ENCODE measurements at regions not wholly inside any gene's neighbourhood (a gene's known extent, or its start where the extent isn't known, plus 50 kb on each side); places are given as distances from the start of the nearest gene placed in this dataset.

- TF ChIP-seq, protein P1, sequence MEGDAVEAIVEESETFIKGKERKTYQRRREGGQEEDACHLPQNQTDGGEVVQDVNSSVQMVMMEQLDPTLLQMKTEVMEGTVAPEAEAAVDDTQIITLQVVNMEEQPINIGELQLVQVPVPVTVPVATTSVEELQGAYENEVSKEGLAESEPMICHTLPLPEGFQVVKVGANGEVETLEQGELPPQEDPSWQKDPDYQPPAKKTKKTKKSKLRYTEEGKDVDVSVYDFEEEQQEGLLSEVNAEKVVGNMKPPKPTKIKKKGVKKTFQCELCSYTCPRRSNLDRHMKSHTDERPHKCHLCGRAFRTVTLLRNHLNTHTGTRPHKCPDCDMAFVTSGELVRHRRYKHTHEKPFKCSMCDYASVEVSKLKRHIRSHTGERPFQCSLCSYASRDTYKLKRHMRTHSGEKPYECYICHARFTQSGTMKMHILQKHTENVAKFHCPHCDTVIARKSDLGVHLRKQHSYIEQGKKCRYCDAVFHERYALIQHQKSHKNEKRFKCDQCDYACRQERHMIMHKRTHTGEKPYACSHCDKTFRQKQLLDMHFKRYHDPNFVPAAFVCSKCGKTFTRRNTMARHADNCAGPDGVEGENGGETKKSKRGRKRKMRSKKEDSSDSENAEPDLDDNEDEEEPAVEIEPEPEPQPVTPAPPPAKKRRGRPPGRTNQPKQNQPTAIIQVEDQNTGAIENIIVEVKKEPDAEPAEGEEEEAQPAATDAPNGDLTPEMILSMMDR (conservative IDR thresholded peaks at IDR 0.05; ENCODE audit: low read depth, low read length), result no peak
- DNase-seq (ENCODE audit: low read depth), result no peak
- H3K4me3 ChIP-seq (ENCODE audit: low read length), result no peak overlapping the region
Observed at GRCh38 chr21:29477347-29477746, 178.6 kb downstream of the BACH1 start.

- TF ChIP-seq, protein P1 (conservative IDR thresholded peaks at IDR 0.05; ENCODE audit: low read depth, low read length), result no peak
- DNase-seq (ENCODE audit: low read depth), result no peak
Observed at GRCh38 chr21:29477941-29478340, 179.2 kb downstream of the BACH1 start.

DNA sequence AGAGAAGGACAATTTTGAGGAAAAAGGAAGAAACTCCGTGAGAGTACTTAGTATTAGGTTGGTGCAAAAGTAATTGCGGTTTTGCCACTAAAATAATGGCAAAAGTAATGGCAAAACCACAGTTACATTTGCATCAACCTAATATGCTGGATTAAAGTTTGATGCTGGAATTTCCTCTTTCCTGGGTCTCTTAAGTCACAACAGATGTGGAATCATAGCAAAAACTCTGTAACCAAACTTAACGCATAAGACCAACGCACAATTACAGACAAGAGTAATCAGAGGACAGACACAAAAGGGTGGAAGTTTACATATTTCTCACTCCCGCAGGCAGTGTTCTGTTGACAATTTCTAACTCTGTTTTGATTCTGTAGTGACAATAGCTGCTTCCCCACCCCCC is 182.4 kb downstream of the BACH1 start:
- TF ChIP-seq, protein P1 (conservative IDR thresholded peaks at IDR 0.05; ENCODE audit: low read depth, low read length), result no peak
- DNase-seq (ENCODE audit: low read depth), result no peak
- no peak overlapping the region for H3K4me3 ChIP-seq (ENCODE audit: low read length)

More at GRCh38 chr21:29477941-29478340, 179.2 kb downstream of the BACH1 start:
- H3K4me3 ChIP-seq (ENCODE audit: low read length), result no peak overlapping the region

DNA sequence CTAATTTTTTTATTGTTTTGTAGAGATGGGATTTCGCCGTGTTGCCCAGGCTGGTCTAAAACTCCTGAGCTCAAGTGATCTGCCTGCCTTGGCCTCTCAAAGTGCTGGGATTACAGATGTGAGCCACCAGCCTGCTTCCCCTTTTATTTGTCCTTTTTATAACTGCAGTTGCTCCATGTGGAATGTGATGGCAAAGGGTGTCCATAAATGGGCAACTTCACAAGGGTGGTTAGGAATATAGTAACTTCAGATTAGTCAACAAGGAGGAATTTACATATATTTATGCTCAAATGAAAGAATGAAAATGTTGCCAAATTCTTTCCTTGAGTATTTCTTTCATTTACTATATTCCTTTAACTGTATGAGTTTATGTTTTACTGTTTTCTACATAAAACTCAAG is 182.9 kb downstream of the BACH1 start:
- H3K4me3 ChIP-seq (ENCODE audit: low read length), result no peak overlapping the region
- TF ChIP-seq, protein P1 (conservative IDR thresholded peaks at IDR 0.05; ENCODE audit: low read depth, low read length), result no peak
- no peak for DNase-seq (ENCODE audit: low read depth)

DNA sequence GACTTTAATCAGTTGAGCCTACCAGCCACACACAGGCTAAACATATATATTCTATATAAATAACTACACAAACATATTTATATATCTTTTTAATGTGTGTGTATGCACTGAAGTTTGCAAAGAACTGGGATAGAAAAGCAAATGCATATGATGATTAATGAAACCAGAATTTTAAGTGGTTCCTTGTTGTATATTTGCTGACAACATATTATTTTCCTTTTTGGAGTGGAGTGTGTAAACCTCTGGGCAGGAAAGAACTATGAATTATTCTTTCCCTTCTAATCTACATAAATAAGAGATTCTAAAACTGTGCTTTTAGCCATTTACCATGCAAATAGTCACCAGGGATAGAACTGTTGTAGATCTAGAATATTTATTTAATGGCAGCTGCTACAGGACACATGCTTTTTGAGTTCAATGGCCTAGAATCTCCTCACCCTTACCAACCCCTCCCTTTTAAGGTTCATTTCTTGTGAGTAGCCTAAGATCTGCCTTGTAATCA is 187.6 kb downstream of the BACH1 start:
- TF ChIP-seq, protein P1 (conservative IDR thresholded peaks at IDR 0.05; ENCODE audit: low read depth, low read length), result no peak
- no peak for DNase-seq (ENCODE audit: low read depth)

More for the DNA sequence above, 187.6 kb downstream of the BACH1 start:
- no peak overlapping the region for H3K4me3 ChIP-seq (ENCODE audit: low read length)
